ENCODE measurements at regions not wholly inside any gene's neighbourhood (a gene's known extent, or its start where the extent isn't known, plus 50 kb on each side); places are given as distances from the start of the nearest gene placed in this dataset.
"Not testable (repeated sequence)": the region's sequence is repeated elsewhere in the genome, so short reads cannot be mapped to it uniquely, and the experiment has no call there.

GRCh38 chr3:95744896-95745295 is 1069.5 kb upstream of the EPHA6 start:
- not testable (repeated sequence) for TF ChIP-seq CBFB (CRISPR knock-in tag; IDR thresholded peaks at IDR 0.05; ENCODE audit: low read depth); ATF6 (CRISPR knock-in tag; IDR thresholded peaks at IDR 0.05); MAX (CRISPR knock-in tag; IDR thresholded peaks at IDR 0.05); CTCF (IDR thresholded peaks at IDR 0.05); ZNF416 (CRISPR knock-in tag; IDR thresholded peaks at IDR 0.05)

Measured in WTC11 (cell line).